Duodenal mucosa (tissue), 2 donors: ENCODE measurements at regions not wholly inside any gene's neighbourhood (a gene's known extent, or its start where the extent isn't known, plus 50 kb on each side); places are given as distances from the start of the nearest gene placed in this dataset.
"Not testable (repeated sequence)": the region's sequence is repeated elsewhere in the genome, so short reads cannot be mapped to it uniquely, and the experiment has no call there.

Experiments used
- H3K27ac ChIP-seq: one replicate; pipeline ENCODE4 v1.7.0; 2013; ENCODE audit warnings: low read depth, low read length
- H3K27me3 ChIP-seq, 2 donors: one replicate each; pipeline ENCODE4 v1.7.0; 2013; ENCODE audit warnings: low read length in 2 of 2, control low read depth in 1 of 2; ENCODE audit not compliant: insufficient read depth in 2 of 2, control insufficient read depth in 1 of 2
- H3K36me3 ChIP-seq, 2 donors: one replicate each; pipeline ENCODE4 v1.7.0; 2013; ENCODE audit warnings: low read length in 2 of 2, control low read depth in 1 of 2; ENCODE audit not compliant: insufficient read depth in 2 of 2, control insufficient read depth in 1 of 2
- H3K4me1 ChIP-seq, 2 donors: one replicate each; pipeline ENCODE4 v1.7.0; 2013; ENCODE audit warnings: low read length in 2 of 2, control low read depth in 1 of 2; ENCODE audit not compliant: insufficient read depth in 2 of 2, control insufficient read depth in 1 of 2
- H3K4me3 ChIP-seq, 2 donors: one replicate each; pipeline ENCODE4 v1.7.0; 2013; ENCODE audit warnings: low read length in 2 of 2, low read depth in 1 of 2
- H3K9ac ChIP-seq, 2 donors: one replicate each; pipeline ENCODE4 v1.7.0; 2013; ENCODE audit warnings: low read length in 2 of 2, low read depth in 1 of 2
- H3K9me3 ChIP-seq, 2 donors: one replicate each; pipeline ENCODE4 v1.7.0; 2013; ENCODE audit warnings: low read length in 2 of 2, control low read depth in 1 of 2; ENCODE audit not compliant: control insufficient read depth in 1 of 2

DNA sequence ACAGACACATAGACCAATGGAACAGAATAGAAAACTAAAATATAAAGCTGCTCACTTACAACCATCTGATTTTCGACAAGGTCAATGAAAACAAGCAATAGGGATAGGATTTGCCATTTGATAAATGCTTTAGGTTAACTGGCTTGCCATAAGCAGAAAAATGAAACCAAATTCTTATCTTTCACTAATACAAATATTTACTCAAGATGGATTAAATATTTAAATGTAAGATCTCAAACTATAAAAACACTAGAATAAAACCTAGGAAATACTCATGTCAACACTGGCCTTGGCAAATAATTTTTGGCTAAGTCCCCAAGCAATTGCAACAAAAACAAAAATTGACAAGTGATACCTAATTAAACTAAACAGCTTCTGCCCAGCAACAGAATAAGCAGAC, 665.2 kb downstream of the TRIB2 start:
- H3K4me1 ChIP-seq, H3K4me3 ChIP-seq, H3K9me3 ChIP-seq, H3K27ac ChIP-seq, H3K27me3 ChIP-seq, H3K36me3 ChIP-seq, H3K9ac ChIP-seq: not testable (repeated sequence)

DNA sequence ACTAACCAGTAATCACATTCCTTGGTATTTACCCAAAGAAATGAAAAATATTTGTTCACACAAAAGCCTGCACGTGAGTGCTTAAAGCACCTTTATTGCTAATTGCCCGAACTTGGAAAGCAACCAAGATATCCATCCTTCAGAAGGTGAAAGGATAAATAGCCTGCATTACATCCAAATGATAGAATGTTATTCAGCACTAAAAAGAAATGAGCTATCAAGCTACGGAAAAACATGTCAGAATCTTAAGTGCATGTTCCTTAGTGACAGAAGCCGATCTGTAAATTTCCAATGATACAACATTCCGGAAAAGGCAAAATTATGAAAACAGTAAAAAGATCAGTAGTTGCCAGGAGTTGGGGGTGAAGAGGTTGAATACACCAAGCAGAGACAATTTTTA, 672.4 kb downstream of the TRIB2 start:
- H3K9me3 ChIP-seq, H3K27ac ChIP-seq, H3K9ac ChIP-seq, H3K4me1 ChIP-seq, H3K27me3 ChIP-seq, H3K36me3 ChIP-seq, H3K4me3 ChIP-seq: not testable (repeated sequence)

DNA sequence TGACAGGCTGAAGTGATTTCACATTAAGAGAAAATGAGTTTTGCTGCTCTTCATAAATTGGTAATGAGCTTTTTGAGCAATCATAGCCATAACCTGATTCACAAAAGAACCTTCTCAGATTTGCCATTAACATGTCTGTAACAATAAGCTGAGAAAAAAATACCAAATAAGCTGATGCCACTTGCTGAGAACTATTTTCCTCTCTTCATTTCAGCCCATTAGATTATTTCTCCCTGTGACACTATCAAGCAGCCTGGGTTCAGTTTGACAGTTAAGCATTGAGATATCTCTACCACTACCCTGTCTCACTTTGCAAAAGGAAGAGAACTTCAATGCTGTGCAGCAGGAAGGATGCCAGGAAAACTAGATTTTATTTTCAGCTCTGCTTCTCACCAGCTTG, 673.9 kb downstream of the TRIB2 start:
- H3K27ac ChIP-seq: no peak overlapping the region
- H3K4me3 ChIP-seq: no peak overlapping the region
- no peaks in the 10 kb centered on the region for H3K4me1 ChIP-seq
- H3K36me3 ChIP-seq: no peaks in the 10 kb centered on the region
- no peaks in the 10 kb centered on the region for H3K27me3 ChIP-seq
- H3K9me3 ChIP-seq: no peaks in the 10 kb centered on the region
- H3K9ac ChIP-seq: no peak overlapping the region

DNA sequence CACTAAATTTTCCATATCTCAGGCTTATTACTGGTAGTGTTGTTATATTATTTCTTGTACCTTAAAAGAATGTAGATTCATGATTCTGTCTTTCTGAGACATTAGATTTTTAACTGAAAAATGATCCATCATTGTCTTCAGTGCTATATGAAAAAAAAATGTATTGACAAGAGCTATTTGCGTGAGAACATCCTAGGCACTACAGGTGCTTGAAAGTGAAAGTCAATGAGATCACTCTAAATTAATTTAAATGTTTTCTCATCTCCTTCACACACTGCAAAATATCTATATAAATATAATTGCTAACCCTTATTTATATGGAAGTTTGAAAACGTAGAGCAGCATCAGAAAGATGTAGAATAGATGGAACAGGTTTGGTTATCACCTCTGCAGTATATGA, 684.6 kb downstream of the TRIB2 start:
- Histone ChIP-seq H3K27me3 (no peaks in the 10 kb centered on the region), H3K27ac (no peak overlapping the region)

DNA sequence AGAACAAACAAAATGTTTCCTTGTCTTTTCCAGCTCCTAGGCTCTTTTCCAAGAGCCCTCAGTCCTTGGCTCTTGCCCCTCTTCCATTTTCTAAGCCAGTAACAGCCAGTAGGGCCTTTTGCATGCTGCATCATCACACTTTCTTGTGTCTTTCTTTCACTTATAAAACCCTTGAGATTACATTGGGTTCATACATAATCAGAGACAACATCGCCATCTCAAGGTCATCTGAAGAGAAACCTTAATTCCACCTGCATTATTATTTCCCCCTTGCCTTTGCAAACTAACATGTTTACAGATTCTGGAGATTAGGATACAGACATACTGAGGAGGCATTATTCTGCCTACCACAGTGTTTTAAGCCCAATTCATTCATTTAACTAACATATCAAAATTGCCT, 697.3 kb downstream of the TRIB2 start:
- Histone ChIP-seq H3K27me3 (no peaks in the 10 kb centered on the region), H3K4me1 (no peaks in the 10 kb centered on the region), H3K27ac (no peak overlapping the region), H3K9me3 (peaks cover 0 to 3% of the 10 kb centered on the region in 2 donors), H3K9ac (no peak overlapping the region), H3K4me3 (no peak overlapping the region), H3K36me3 (no peaks in the 10 kb centered on the region)

More for the DNA sequence above, 684.6 kb downstream of the TRIB2 start:
- no peak overlapping the region for H3K9ac ChIP-seq
- H3K9me3 ChIP-seq: peaks cover 2 to 8% of the 10 kb centered on the region in 2 donors
- H3K4me3 ChIP-seq: no peak overlapping the region
- no peaks in the 10 kb centered on the region for H3K36me3 ChIP-seq
- H3K4me1 ChIP-seq: no peaks in the 10 kb centered on the region

DNA sequence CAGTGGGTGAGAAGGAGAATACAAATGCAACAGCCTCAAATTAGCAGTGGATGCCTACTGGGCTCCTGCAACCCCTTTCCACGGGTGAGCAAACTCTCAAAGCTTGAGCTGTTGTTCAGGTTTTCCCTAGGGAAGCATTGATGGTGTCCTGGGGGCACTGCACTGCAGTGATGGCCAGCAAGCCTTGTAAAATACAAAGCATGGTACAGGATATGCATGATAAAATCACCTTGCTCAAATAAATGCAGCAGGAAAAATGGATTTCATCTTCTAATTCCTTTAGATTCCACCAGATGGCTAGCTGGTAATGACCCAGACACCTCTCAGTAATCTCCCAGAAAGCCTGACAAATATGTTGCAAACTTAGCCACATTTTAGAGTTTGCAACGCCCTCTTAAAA, 698.2 kb downstream of the TRIB2 start:
- H3K36me3 ChIP-seq: no peaks in the 10 kb centered on the region
- H3K4me3 ChIP-seq: no peak overlapping the region
- no peak overlapping the region for H3K27ac ChIP-seq
- no peak overlapping the region for H3K9ac ChIP-seq
- no peaks in the 10 kb centered on the region for H3K4me1 ChIP-seq
- peaks cover 0 to 3% of the 10 kb centered on the region in 2 donors for H3K9me3 ChIP-seq
- H3K27me3 ChIP-seq: no peaks in the 10 kb centered on the region

DNA sequence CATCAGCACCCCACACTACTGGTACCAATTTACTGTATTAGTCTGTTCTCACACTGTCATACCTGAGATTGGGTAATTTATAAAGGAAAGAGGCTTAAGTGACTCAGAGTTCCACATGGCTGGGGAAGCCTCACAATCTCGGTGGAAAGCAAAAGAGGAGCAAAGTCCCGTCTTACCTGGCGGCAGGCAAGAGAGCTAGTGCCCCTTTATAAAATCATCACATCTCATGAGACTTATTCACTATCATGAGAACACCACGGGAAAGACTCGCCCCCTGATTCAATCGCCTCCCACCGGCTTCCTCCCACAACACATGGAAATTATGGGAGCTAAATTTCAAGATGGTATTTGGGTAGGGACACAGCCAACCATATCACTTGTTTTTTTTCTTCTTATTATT, 717.2 kb downstream of the TRIB2 start:
- Histone ChIP-seq H3K27ac (no peak overlapping the region), H3K4me3 (no peak overlapping the region), H3K9me3 (no peaks in the 10 kb centered on the region), H3K9ac (no peak overlapping the region), H3K4me1 (no peaks in the 10 kb centered on the region), H3K27me3 (no peaks in the 10 kb centered on the region), H3K36me3 (no peaks in the 10 kb centered on the region)

DNA sequence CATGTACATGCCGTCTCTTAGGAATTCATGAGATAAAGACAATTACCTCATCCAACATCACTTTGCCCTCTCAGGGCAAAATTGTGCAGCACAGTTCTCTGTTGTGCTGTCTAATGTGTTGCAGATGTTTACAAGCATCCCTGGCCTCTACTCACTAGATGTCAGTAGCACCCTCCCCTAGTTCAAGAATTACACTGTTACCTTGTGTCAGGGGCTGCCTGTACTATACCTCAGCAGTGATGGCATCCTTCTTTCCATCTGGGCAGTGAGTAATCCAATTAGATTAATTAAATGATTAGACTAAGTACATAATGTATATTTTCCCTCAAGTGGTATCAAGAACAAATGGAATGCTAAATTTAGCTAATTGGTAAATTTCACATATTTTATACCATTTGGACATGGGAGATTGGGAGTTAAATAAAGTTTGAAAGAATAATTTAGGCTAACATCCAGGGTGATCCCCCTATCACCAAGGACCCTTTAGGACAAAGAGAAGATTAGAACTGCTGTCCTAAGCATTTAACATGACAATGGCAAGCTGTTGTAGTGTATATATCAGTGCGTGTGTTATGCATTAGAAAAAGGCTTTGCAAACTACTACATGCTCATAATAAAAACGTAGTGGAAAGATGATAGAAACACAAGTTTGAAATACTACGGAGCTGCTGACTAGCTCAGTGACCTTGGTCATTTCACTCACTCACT, 727.0 kb downstream of the TRIB2 start:
- H3K36me3 ChIP-seq, H3K27me3 ChIP-seq, H3K9ac ChIP-seq, H3K27ac ChIP-seq, H3K4me3 ChIP-seq, H3K9me3 ChIP-seq, H3K4me1 ChIP-seq: not testable (repeated sequence)

DNA sequence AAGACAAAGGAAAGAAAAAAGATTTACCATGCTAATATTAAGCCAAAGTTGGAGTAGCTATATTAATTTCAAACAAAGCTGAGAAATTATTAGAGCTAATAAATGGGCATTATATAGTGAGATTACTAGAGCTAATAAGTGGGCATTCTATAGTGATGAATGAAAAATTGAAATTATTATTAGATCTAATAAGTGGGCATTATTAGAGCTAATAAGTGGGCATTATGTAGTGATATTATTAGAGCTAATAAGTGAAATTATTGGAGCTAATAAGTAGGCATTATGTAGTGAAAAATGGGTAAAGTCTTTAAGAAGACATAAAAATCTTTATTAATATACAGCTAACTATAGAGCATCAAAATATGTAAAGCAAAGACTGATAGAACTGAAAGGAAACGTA, 745.7 kb downstream of the TRIB2 start:
- no peak overlapping the region for H3K27ac ChIP-seq

DNA sequence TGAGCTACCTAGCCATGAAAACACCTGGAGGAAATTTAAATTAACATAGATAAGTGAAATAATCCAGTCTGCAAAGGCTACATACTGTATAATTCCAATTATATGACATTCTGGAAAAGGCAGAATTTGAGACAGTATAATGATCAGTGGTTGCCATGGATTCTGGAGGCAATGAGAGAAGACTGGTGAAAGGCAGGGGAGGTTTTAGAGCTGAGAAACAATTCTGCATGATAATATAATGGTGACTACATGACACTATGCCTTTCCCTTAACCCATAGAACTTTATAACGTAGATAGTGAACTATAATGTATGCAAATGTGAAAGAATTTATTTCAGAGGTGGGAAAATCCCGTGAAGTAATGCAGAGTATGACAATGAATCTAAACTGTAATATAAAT, 749.3 kb downstream of the TRIB2 start:
- Histone ChIP-seq H3K4me1 (no peaks in the 10 kb centered on the region), H3K9ac (no peak overlapping the region), H3K4me3 (no peak overlapping the region), H3K27ac (no peak overlapping the region), H3K36me3 (no peaks in the 10 kb centered on the region), H3K27me3 (no peaks in the 10 kb centered on the region), H3K9me3 (no peaks in the 10 kb centered on the region)

More for the DNA sequence above, 745.7 kb downstream of the TRIB2 start:
- H3K36me3 ChIP-seq: no peaks in the 10 kb centered on the region
- no peak overlapping the region for H3K4me3 ChIP-seq
- H3K27me3 ChIP-seq: no peaks in the 10 kb centered on the region
- no peaks in the 10 kb centered on the region for H3K9me3 ChIP-seq
- no peak overlapping the region for H3K9ac ChIP-seq
- no peaks in the 10 kb centered on the region for H3K4me1 ChIP-seq

DNA sequence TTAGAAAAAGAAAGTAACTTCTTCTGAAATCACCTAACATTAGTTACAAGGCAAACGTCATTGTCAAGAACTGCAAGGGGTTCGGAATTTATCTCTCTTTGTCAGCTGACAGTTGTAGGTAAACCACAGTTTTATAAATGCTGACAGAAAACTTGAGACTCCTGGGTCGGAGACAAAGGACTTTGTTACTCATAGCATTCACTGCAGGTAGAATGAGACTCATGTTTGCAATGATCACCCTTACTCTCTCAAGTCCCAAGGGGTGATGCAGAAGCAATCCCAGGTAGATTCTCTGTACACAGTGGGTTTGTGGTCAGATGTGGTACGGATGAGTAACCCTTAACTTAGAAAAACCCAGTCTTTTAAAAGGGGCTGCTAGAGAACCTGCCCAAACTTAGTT, 757.8 kb downstream of the TRIB2 start:
- Histone ChIP-seq H3K27ac (no peak overlapping the region), H3K9me3 (no peaks in the 10 kb centered on the region), H3K4me3 (no peak overlapping the region), H3K36me3 (no peaks in the 10 kb centered on the region), H3K4me1 (no peaks in the 10 kb centered on the region), H3K27me3 (no peaks in the 10 kb centered on the region), H3K9ac (no peak overlapping the region)
